ENCODE measurements at regions not wholly inside any gene's neighbourhood (a gene's known extent, or its start where the extent isn't known, plus 50 kb on each side); places are given as distances from the start of the nearest gene placed in this dataset.

DNA sequence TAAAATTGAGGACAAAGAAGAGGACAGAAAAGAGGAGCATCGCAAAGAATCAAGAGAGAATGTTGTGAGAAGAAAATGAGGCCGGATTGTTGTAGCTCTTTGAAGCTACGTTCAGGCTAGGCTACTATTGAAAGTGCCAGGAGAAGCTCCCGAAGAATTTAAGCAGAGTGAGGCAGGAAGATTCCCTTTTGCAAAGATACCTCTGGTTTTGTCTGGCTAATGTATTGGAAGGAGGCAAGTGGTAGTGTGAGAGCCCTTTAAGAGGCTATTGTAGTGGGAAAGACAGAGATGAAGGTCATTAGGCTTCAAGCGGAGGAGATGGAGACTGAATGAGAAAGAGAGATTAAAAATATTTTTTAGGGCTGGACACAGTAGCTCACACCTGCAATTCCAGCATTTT lies 476.9 kb upstream of the ADGRL2 start:
- ATAC-seq (no peak), DNase-seq (ENCODE audit: low read depth, low spot score) (no peak)
- CTCF ChIA-PET, result no interaction called here
- in situ Hi-C loops (cut with HindIII; ENCODE audit: low pct_unique_long_range_greater_than_20kb, low sequenced_read_pairs), result no loop called here
- POLR2A ChIA-PET, result no interaction called here
- H3K4me1 ChIP-seq (ENCODE audit: control insufficient read depth, insufficient read depth, low read length), result no peaks in the 10 kb centered on the region
- intact Hi-C loops (cut with micrococcal nuclease; ENCODE audit: unreplicated experiment), result no loop called here
- H3K36me3 ChIP-seq (ENCODE audit: control insufficient read depth, insufficient read depth, low read length), result no peaks in the 10 kb centered on the region
- no peak overlapping the region for H3K4me3 ChIP-seq (ENCODE audit: low read depth in 2 of 2, low read length in 2 of 2)
- no peaks in the 10 kb centered on the region for H3K27me3 ChIP-seq (ENCODE audit: control insufficient read depth, insufficient read depth, low read length)
- TF ChIP-seq, protein P1, sequence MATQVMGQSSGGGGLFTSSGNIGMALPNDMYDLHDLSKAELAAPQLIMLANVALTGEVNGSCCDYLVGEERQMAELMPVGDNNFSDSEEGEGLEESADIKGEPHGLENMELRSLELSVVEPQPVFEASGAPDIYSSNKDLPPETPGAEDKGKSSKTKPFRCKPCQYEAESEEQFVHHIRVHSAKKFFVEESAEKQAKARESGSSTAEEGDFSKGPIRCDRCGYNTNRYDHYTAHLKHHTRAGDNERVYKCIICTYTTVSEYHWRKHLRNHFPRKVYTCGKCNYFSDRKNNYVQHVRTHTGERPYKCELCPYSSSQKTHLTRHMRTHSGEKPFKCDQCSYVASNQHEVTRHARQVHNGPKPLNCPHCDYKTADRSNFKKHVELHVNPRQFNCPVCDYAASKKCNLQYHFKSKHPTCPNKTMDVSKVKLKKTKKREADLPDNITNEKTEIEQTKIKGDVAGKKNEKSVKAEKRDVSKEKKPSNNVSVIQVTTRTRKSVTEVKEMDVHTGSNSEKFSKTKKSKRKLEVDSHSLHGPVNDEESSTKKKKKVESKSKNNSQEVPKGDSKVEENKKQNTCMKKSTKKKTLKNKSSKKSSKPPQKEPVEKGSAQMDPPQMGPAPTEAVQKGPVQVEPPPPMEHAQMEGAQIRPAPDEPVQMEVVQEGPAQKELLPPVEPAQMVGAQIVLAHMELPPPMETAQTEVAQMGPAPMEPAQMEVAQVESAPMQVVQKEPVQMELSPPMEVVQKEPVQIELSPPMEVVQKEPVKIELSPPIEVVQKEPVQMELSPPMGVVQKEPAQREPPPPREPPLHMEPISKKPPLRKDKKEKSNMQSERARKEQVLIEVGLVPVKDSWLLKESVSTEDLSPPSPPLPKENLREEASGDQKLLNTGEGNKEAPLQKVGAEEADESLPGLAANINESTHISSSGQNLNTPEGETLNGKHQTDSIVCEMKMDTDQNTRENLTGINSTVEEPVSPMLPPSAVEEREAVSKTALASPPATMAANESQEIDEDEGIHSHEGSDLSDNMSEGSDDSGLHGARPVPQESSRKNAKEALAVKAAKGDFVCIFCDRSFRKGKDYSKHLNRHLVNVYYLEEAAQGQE (IDR thresholded peaks at IDR 0.05; ENCODE audit: insufficient read depth in 1 of 2, low read depth in 2 of 2, low read length in 1 of 2), result no peak
- no peak for TF ChIP-seq TCF7L2 (IDR thresholded peaks at IDR 0.05; ENCODE audit: low read depth, low read length)
- TF ChIP-seq, protein P2, sequence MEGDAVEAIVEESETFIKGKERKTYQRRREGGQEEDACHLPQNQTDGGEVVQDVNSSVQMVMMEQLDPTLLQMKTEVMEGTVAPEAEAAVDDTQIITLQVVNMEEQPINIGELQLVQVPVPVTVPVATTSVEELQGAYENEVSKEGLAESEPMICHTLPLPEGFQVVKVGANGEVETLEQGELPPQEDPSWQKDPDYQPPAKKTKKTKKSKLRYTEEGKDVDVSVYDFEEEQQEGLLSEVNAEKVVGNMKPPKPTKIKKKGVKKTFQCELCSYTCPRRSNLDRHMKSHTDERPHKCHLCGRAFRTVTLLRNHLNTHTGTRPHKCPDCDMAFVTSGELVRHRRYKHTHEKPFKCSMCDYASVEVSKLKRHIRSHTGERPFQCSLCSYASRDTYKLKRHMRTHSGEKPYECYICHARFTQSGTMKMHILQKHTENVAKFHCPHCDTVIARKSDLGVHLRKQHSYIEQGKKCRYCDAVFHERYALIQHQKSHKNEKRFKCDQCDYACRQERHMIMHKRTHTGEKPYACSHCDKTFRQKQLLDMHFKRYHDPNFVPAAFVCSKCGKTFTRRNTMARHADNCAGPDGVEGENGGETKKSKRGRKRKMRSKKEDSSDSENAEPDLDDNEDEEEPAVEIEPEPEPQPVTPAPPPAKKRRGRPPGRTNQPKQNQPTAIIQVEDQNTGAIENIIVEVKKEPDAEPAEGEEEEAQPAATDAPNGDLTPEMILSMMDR (IDR thresholded peaks at IDR 0.05), result no peak
- TF ChIP-seq SIN3A (IDR thresholded peaks at IDR 0.05; ENCODE audit: borderline replicate concordance, insufficient read depth, low read depth, low read length), result no peak
- no peak for TF ChIP-seq POLR2AphosphoS5 (IDR thresholded peaks at IDR 0.05; ENCODE audit: low read depth, low read length)
- no peaks in the 10 kb centered on the region for H3K9me3 ChIP-seq (ENCODE audit: control insufficient read depth, insufficient read depth, low read depth, low read length)
- no peak overlapping the region for H3K27ac ChIP-seq (ENCODE audit: low read length)
- no TSS peak for BruUV-seq (replicated peaks)

DNA sequence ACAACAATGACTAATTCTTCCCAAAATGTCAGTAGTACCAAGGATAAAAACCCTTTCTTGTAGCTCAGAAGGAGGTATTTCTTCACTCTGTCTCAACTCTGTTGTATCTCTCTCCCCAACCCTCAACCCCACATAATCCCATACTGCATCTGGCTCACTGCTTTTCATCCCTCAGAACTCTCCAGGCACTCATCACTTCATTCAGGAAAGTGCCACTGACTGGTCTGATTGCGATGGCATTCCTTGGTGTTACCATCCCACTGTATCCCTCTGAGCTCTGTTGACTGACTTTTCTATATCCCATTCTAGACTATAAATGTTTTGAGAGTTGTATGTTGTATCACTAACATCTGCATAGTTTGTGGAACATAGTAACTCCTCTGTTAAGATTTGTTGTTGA lies 483.5 kb upstream of the ADGRL2 start:
- Histone ChIP-seq H3K36me3 (ENCODE audit: control insufficient read depth, insufficient read depth, low read length) (no peaks in the 10 kb centered on the region), H3K27ac (ENCODE audit: low read length) (no peak overlapping the region), H3K4me1 (ENCODE audit: control insufficient read depth, insufficient read depth, low read length) (no peaks in the 10 kb centered on the region), H3K27me3 (ENCODE audit: control insufficient read depth, insufficient read depth, low read length) (no peaks in the 10 kb centered on the region), H3K9me3 (ENCODE audit: control insufficient read depth, insufficient read depth, low read depth, low read length) (no peaks in the 10 kb centered on the region), H3K4me3 (ENCODE audit: low read depth in 2 of 2, low read length in 2 of 2) (no peak overlapping the region)
- intact Hi-C loops (cut with micrococcal nuclease; ENCODE audit: unreplicated experiment) (loop anchor here (10.0 kb wide), 1 partner anchor 118 kb away; no protein-coding TSS in a partner anchor), in situ Hi-C loops (cut with HindIII; ENCODE audit: low pct_unique_long_range_greater_than_20kb, low sequenced_read_pairs) (no loop called here)
- BruUV-seq (replicated peaks), result no TSS peak
- ChIA-PET CTCF (no interaction called here), POLR2A (no interaction called here)
- ATAC-seq, result no peak
- TF ChIP-seq POLR2AphosphoS5 (IDR thresholded peaks at IDR 0.05; ENCODE audit: low read depth, low read length) (no peak), SIN3A (IDR thresholded peaks at IDR 0.05; ENCODE audit: borderline replicate concordance, insufficient read depth, low read depth, low read length) (no peak), TCF7L2 (IDR thresholded peaks at IDR 0.05; ENCODE audit: low read depth, low read length) (no peak)
- TF ChIP-seq, protein P1 (IDR thresholded peaks at IDR 0.05; ENCODE audit: insufficient read depth in 1 of 2, low read depth in 2 of 2, low read length in 1 of 2), result no peak
- TF ChIP-seq, protein P2 (IDR thresholded peaks at IDR 0.05), result no peak
- DNase-seq (ENCODE audit: low read depth, low spot score), result no peak

All from Panc1 (cell line).